Small intestine (tissue), 7 donors: ENCODE measurements at regions not wholly inside any gene's neighbourhood (a gene's known extent, or its start where the extent isn't known, plus 50 kb on each side); places are given as distances from the start of the nearest gene placed in this dataset.
A peak's percentile ranks its signal among the peaks of the same experiment; 100 is the strongest.

Experiments
- DNase-seq, 2 donors: peaks; one replicate each; pipeline versions ENCODE4 v3.0.0 to v3.0.0-alpha.2; 2013
- FAIRE-seq: peaks from 2 replicates; lab custom pipeline; 2012; peaks lifted over from hg19 to GRCh38; lab: Jason Lieb, UNC
- H3K27ac ChIP-seq, 3 donors: one replicate each; pipeline ENCODE4 v1.5.1; 2013; ENCODE audit warnings: low read length in 2 of 3, mild to moderate bottlenecking in 2 of 3, control low read depth in 1 of 3, inconsistent platforms in 1 of 3, low read depth in 1 of 3, moderate library complexity in 1 of 3
- H3K27me3 ChIP-seq, 3 donors: one replicate each; pipeline ENCODE4 v1.6.1; 2013; ENCODE audit warnings: low read length in 3 of 3, inconsistent platforms in 1 of 3; ENCODE audit not compliant: control insufficient read depth in 3 of 3, insufficient read depth in 3 of 3
- H3K36me3 ChIP-seq, 3 donors: one replicate each; pipeline ENCODE4 v1.6.1; 2013; ENCODE audit warnings: low read length in 3 of 3, inconsistent platforms in 1 of 3, low read depth in 1 of 3, mild to moderate bottlenecking in 1 of 3, moderate library complexity in 1 of 3; ENCODE audit not compliant: control insufficient read depth in 3 of 3, insufficient read depth in 2 of 3
- H3K4me1 ChIP-seq, 3 donors: one replicate each; pipeline ENCODE4 v1.6.1; 2013; ENCODE audit warnings: low read length in 2 of 3, inconsistent platforms in 1 of 3, low read depth in 1 of 3, mild to moderate bottlenecking in 1 of 3, moderate library complexity in 1 of 3; ENCODE audit not compliant: control insufficient read depth in 3 of 3, insufficient read depth in 2 of 3
- H3K4me3 ChIP-seq, 3 donors: one replicate each; pipeline ENCODE4 v1.5.1; 2013; ENCODE audit warnings: low read length in 3 of 3, control low read depth in 1 of 3, inconsistent platforms in 1 of 3, low read depth in 1 of 3, mild to moderate bottlenecking in 1 of 3, moderate library complexity in 1 of 3
- H3K9me3 ChIP-seq, 2 donors: one replicate each; pipeline ENCODE4 v1.6.1; 2013; ENCODE audit warnings: low read depth in 1 of 2, low read length in 1 of 2; ENCODE audit not compliant: control insufficient read depth in 2 of 2, insufficient read depth in 1 of 2
- WGBS, 3 donors: extraction: QIAGEN DNeasy Blood & Tissue Kit; methylation state at CpG; one replicate each; pipeline ENCODE4 v1.1.7; 2013; 5-methylcytosine and 5-hydroxymethylcytosine counted together
- donor health status: healthy with polysubstance abuse.
- donor health status: control.
- donor health status: control.
- donor health status: Bipolar disorder and iron deficiency.
- donor health status: healthy.

- peaks cover 0 to 3% of the 10 kb centered on the region in 2 donors for H3K9me3 ChIP-seq
- H3K36me3 ChIP-seq, result no peaks in the 10 kb centered on the region
- no peak overlapping the region for H3K27ac ChIP-seq
- H3K4me1 ChIP-seq, result no peaks in the 10 kb centered on the region
- H3K27me3 ChIP-seq, result no peaks in the 10 kb centered on the region
- DNase-seq, result no peak
- 79 to 84% (median 80%) methylated on average over 1 of the region's 1 CpG for WGBS, 3 donors
- H3K4me3 ChIP-seq, result no peak overlapping the region
- no peak for FAIRE-seq
These were observed 187.9 kb downstream of the SUCNR1 start for GRCh38 chr3:152061296-152061695.

DNA sequence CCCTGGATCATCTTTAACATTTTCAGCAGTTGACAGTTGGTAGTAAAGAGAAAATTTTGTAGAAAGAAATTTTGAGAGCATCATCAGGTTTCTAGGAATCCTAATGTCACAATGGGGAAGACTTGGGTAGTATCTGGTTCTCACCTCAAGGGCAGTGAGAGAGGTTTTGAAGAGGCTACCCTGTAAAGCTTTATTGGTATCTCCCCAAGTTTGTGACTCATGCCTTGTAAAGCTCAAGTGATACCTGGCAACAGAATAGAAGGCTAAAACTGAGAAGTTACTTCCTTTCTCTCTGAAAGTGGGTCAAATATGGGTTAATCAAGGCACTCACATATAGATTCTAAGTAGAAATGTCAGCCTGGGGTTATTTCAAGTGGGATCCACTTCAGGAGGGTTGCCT, 196.4 kb downstream of the SUCNR1 start:
- Histone ChIP-seq H3K27ac (no peak overlapping the region), H3K36me3 (no peaks in the 10 kb centered on the region), H3K27me3 (no peaks in the 10 kb centered on the region), H3K4me3 (no peak overlapping the region), H3K4me1 (no peaks in the 10 kb centered on the region), H3K9me3 (peaks cover 0 to 9% of the 10 kb centered on the region in 2 donors)
- no peak for DNase-seq
- FAIRE-seq, result no peak

GRCh38 chr3:152071315-152071714, 197.4 kb upstream of the MBNL1 start:
- WGBS, 3 donors, result 92 to 94% (median 93%) methylated on average over 3 of the region's 3 CpGs
- no peak overlapping the region for H3K27ac ChIP-seq
- FAIRE-seq (no peak), DNase-seq (no peak)
- H3K36me3 ChIP-seq, result no peaks in the 10 kb centered on the region
- H3K27me3 ChIP-seq, result no peaks in the 10 kb centered on the region
- no peaks in the 10 kb centered on the region for H3K4me1 ChIP-seq
- H3K9me3 ChIP-seq, result peaks cover 0 to 9% of the 10 kb centered on the region in 2 donors
- H3K4me3 ChIP-seq, result no peak overlapping the region

DNA sequence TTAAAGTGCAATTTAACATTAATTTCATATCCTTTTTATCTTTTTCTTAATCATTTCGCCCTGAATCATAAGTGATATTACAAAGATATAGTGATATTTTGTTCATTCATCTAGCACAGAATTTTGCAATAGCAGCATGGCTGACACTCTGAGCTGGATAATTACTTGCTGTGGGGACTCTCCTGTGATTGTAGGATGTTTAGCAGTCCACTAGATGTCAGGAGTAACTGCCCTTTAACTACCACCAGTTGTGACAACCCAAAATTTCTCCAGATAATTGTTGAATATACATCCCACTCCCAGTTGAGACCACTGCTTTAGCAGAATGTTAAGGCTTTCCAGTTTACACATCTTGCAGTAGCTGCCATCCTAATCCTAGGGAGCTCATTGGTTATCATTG, 196.8 kb upstream of the MBNL1 start:
- peak; percentile 91 for FAIRE-seq
- peak in 1 of 2 donors; percentile 45 for DNase-seq
- Histone ChIP-seq H3K4me3 (no peak overlapping the region), H3K36me3 (no peaks in the 10 kb centered on the region), H3K9me3 (peaks cover 0 to 9% of the 10 kb centered on the region in 2 donors), H3K4me1 (no peaks in the 10 kb centered on the region), H3K27ac (no peak overlapping the region), H3K27me3 (no peaks in the 10 kb centered on the region)
- WGBS, 3 donors, result 46 to 57% (median 53%) methylated on average over 1 of the region's 1 CpG

- no peak for FAIRE-seq
- no peak overlapping the region for H3K27ac ChIP-seq
- no peaks in the 10 kb centered on the region for H3K4me1 ChIP-seq
- H3K27me3 ChIP-seq, result no peaks in the 10 kb centered on the region
- WGBS, 3 donors, result 75 to 82% (median 78%) methylated on average over 6 of the region's 6 CpGs
- H3K36me3 ChIP-seq, result no peaks in the 10 kb centered on the region
- no peak for DNase-seq
- no peak overlapping the region for H3K4me3 ChIP-seq
- H3K9me3 ChIP-seq, result peaks cover 0 to 9% of the 10 kb centered on the region in 2 donors
These were observed 195.5 kb upstream of the MBNL1 start for GRCh38 chr3:152073267-152073666.

DNA sequence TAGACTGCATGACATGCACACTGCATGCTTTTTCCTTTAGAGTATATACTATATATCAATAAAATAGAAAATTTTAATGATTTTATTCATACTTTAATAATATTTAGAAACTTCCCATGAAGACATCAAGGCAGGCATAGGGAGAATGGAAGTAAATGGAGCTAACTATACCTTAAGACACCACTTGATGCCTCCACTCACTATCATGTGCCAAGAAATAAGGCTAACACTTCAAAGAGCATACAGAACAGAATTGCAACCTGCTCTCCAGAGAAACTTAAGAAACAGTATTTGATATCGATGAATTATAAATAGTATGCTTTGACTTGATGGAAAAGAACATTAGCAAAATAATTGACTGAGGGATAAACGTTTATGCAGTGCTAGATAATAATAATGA, 192.6 kb upstream of the MBNL1 start:
- Histone ChIP-seq H3K9me3 (peaks cover 0 to 9% of the 10 kb centered on the region in 2 donors), H3K4me1 (no peaks in the 10 kb centered on the region), H3K36me3 (no peaks in the 10 kb centered on the region), H3K27ac (no peak overlapping the region), H3K27me3 (no peaks in the 10 kb centered on the region), H3K4me3 (no peak overlapping the region)
- WGBS, 3 donors, result 63 to 83% (median 69%) methylated on average over 2 of the region's 2 CpGs
- FAIRE-seq (no peak), DNase-seq (peak in 1 of 2 donors; percentile 3)

DNA sequence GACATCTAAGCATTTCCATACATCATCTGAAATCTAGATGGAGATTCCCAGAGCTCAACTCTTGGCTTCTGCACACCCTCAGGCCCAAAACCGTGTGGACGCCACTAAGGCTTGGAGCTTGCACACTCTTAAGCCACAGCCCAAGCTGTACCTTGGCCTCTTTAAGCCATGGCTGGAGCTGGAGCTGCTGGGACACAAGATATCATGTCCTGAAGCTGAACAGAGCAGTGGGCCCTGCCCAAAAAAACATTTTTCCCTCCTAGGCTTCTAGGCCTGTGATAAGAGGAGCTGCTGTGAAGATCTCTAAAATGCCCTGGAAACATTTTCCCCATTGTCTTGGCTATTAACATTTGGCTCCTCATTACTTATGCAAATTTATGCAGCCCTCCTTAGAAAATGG, 188.7 kb upstream of the MBNL1 start:
- 90 to 98% (median 98%) methylated on average over 2 of the region's 2 CpGs for WGBS, 3 donors
- Histone ChIP-seq H3K9me3 (peaks cover 0 to 9% of the 10 kb centered on the region in 2 donors), H3K36me3 (no peaks in the 10 kb centered on the region), H3K27ac (no peak overlapping the region), H3K4me3 (no peak overlapping the region), H3K4me1 (no peaks in the 10 kb centered on the region), H3K27me3 (no peaks in the 10 kb centered on the region)
- DNase-seq, result no peak
- no peak for FAIRE-seq

- WGBS, 3 donors, result 66 to 85% (median 71%) methylated on average over 2 of the region's 2 CpGs
These were observed 185.6 kb upstream of the MBNL1 start for GRCh38 chr3:152083135-152083534.

DNA sequence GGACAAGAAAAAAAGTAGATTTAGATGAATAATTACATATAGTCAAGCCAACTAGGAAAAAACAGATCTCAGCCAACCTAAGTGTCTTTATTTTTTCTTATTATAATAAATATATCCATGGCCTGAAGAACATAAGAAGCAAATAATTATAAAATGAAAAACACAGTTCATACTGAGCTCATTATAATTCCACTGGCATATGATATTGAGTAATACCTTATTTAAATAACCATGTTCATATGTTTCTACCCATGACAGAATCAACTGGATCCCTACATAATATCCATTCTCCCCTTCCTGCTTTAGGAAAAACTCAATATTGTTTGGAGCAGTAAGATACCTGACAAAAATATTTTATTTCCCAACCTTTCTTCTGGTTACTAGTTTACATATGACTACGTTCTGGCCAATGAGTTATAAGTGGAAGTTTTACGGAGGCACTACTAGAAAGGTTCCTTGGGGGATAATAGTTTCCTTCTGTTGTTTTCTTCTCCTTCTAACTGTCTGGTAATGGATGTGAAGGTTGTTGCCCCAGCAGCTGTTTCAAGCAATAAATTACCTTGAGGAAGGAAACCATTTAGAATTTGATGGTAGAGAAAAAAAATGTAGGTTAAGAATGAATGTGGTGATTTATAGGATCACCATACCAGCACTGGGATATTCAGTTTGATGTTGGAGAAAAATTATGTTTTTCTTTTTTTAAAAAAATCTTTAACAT, 184.1 kb upstream of the MBNL1 start:
- Histone ChIP-seq H3K9me3 (peaks cover 0 to 5% of the 10 kb centered on the region in 2 donors), H3K36me3 (no peaks in the 10 kb centered on the region), H3K4me1 (no peaks in the 10 kb centered on the region), H3K27ac (no peak overlapping the region), H3K4me3 (no peak overlapping the region), H3K27me3 (no peaks in the 10 kb centered on the region)
- FAIRE-seq (no peak), DNase-seq (no peak)
- 72 to 97% (median 90%) methylated on average over 2 of the region's 2 CpGs for WGBS, 3 donors

More at GRCh38 chr3:152083135-152083534, 185.6 kb upstream of the MBNL1 start:
- Histone ChIP-seq H3K9me3 (peaks cover 0 to 9% of the 10 kb centered on the region in 2 donors), H3K27me3 (no peaks in the 10 kb centered on the region), H3K4me1 (no peaks in the 10 kb centered on the region), H3K4me3 (no peak overlapping the region), H3K36me3 (no peaks in the 10 kb centered on the region), H3K27ac (no peak overlapping the region)
- DNase-seq, result no peak
- FAIRE-seq, result no peak
